LNCaP clone FGC (cell line): ENCODE measurements at regions not wholly inside any gene's neighbourhood (a gene's known extent, or its start where the extent isn't known, plus 50 kb on each side); places are given as distances from the start of the nearest gene placed in this dataset.

Experiments
- DNase-seq: peaks from one replicate; pipeline ENCODE4 v3.0.0-alpha.2; 2011; ENCODE audit warnings: low read depth
- H3K4me3 ChIP-seq: 2 replicates; pipeline ENCODE4 v1.5.1; 2011; ENCODE audit warnings: mild to moderate bottlenecking, low read depth, low read length, control low read depth
- TF ChIP-seq, protein P1 (sequence below): IDR thresholded peaks from 2 replicates; pipeline ENCODE4 v1.5.1; 2012; ENCODE audit warnings: mild to moderate bottlenecking; ENCODE audit not compliant: control insufficient read depth, insufficient read depth; ENCODE audit errors: extremely low read depth

DNA sequence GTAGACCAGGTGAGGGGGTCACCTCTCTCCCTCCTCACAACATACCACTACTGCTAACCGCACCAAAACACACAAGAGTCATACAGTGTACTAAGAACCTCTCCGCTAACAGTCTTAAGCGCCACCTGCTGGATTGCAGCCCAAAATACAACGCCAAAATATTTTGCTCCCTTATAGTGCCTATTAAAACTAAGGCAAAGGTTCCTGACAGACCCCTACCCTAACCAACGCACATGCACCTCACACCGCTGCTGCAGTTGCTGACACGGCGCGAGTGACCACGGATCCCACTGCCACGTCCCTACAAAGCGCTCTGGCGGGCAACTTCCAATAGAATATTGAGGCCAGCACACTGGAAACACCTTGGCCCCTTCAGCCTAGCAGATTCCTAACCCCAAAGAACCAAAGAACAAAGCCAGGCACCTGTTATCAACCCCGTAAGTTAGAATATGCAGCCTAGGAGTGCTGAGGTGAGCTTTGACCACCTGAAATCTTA lies 563.6 kb upstream of the SEMA3D start:
- TF ChIP-seq, protein P1, sequence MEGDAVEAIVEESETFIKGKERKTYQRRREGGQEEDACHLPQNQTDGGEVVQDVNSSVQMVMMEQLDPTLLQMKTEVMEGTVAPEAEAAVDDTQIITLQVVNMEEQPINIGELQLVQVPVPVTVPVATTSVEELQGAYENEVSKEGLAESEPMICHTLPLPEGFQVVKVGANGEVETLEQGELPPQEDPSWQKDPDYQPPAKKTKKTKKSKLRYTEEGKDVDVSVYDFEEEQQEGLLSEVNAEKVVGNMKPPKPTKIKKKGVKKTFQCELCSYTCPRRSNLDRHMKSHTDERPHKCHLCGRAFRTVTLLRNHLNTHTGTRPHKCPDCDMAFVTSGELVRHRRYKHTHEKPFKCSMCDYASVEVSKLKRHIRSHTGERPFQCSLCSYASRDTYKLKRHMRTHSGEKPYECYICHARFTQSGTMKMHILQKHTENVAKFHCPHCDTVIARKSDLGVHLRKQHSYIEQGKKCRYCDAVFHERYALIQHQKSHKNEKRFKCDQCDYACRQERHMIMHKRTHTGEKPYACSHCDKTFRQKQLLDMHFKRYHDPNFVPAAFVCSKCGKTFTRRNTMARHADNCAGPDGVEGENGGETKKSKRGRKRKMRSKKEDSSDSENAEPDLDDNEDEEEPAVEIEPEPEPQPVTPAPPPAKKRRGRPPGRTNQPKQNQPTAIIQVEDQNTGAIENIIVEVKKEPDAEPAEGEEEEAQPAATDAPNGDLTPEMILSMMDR = peak; percentile 83
- no peak overlapping the region for H3K4me3 ChIP-seq
- peak; percentile 32 for DNase-seq

DNA sequence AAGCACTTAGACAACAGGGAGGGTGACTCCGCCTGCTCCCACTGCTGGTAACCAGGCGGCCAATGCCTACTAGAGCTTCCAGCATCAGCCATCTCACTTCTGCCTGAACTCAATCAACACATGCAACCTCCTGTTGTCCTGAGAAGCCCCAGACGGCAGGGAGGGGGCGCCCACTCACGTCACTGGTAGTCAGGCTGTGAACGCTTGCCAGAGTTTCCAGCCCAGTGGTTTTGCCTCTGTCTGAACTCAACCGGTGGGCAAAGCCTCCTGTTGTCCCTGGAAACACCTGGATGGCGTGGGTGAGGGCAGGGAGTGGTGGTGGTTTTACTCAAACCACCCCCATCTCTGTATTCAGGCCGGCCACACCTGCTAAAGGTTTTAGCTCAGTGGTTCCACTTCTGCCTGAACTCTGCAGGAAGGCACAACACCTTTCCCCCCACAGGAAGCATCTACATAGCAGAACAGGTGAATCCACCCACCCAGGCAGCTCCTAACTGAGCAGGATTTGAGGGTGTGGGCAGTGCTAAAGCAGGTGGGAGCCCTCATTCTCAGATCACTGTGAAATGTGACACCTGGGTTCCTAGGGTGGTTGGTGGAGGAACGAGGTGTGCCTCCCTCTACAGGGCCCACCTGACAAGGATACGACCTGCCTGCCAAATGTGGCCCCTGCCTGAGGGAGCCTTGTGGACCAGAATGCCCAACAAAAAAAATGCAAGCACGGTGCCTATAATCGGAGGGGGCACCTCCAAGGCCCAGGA lies 563.0 kb upstream of the SEMA3D start:
- TF ChIP-seq, protein P1 = no peak
- DNase-seq = no peak
- H3K4me3 ChIP-seq = no peak overlapping the region

DNA sequence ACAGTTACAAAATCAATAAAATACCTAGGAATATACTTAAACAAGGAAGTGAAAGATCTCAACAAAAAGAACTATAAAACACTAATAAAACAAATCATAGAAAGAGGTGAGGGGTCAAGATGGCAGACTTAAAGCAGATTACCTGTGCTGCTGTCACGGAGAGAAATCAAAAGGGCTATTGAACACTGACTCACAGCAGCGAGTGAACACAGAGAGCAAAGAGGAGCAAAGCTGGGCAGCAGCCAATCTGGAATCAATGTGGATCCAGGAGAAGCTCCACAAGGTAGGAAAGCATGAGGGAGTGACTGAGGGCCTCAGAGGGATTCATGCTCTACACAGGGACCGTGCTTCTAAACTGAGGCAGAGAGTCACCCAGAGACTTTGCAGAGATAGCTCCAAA lies 562.0 kb upstream of the SEMA3D start:
- DNase-seq = no peak
- H3K4me3 ChIP-seq = no peak overlapping the region
- TF ChIP-seq, protein P1 = no peak

DNA sequence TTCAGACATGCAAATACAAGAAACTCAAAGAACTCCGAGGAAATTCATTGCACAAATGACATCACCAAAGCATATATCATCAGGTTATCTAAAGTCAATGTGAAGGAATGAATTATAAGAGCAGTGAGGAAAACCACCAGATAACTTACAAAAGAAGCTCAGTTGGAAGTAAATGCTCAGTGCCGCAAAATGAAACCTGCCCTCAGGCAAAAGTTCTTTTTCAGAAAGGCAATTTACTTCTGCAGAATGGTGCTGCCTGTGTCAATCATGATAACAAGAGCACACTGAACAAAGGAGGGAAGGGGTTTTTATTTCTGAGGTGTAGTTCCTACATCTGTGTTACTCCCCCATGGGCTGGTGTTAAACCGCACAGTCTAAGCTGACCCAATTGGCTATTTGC lies 550.6 kb upstream of the SEMA3D start:
- H3K4me3 ChIP-seq = no peak overlapping the region
- TF ChIP-seq, protein P1 = no peak
- no peak for DNase-seq

DNA sequence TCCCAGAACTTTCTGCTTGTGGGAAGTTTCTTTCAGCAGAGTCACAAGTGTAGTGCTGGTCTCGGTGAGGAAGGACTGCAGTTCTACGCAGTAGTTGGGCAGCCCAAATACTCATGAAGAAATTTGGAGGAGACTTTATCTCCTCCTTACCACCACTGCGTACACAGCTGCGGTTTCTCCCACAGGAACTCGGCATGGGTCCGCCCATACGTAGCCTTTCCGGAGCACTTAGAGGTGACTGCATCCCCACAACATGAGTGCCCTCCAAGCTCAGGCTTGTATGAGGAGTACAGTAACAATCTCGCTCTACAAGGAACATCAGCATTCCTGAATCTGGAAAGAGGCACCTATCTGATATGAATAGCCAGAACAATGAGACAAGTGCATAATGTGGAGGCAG lies 549.2 kb upstream of the SEMA3D start:
- TF ChIP-seq, protein P1 = no peak
- DNase-seq = no peak
- no peak overlapping the region for H3K4me3 ChIP-seq

DNA sequence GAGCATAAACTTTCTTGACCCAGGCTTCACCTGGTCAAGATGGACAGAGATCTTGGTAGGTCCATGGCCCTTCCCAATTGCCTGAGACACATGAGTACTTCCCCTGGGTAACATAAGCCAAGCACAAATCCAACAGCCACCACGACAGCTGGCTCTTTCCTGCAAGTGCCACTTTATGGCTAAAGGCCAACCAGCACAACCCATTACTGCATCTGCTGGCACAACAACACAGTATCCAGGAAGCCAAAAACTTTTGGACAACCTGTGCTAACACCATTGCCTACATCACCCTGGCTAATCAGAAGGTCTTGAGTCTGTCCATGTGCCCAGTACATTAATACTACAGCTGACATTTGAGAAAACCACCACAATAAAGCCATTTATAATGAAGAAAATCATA lies 548.0 kb upstream of the SEMA3D start:
- TF ChIP-seq, protein P1 = no peak
- DNase-seq = no peak
- H3K4me3 ChIP-seq = no peak overlapping the region
